T47D (cell line): ENCODE measurements at regions not wholly inside any gene's neighbourhood (a gene's known extent, or its start where the extent isn't known, plus 50 kb on each side); places are given as distances from the start of the nearest gene placed in this dataset.

ENCODE experiments used
- DNase-seq, 2 experiments: peaks; one replicate each; pipeline versions ENCODE4 v3.0.0 to v3.0.0-alpha.2; 2011 to 2012; ENCODE audit warnings: low read depth in 1 of 2, low spot score in 1 of 2
- JUND ChIP-seq: IDR thresholded peaks from 2 replicates; pipeline ENCODE4 v1.6.1; 2012; ENCODE audit warnings: low read depth
- in situ Hi-C: cut with HindIII; loops from 2 replicates; pipeline ENCODE4 v1.10.0; 2016; ENCODE audit warnings: low sequenced_read_pairs, low pct_unique_long_range_greater_than_20kb

GRCh38 chr3:103644450-103644849, 1209.6 kb downstream of the ZPLD1 start:
- in situ Hi-C loops = no loop called here
- no peak for TF ChIP-seq JUND

DNA sequence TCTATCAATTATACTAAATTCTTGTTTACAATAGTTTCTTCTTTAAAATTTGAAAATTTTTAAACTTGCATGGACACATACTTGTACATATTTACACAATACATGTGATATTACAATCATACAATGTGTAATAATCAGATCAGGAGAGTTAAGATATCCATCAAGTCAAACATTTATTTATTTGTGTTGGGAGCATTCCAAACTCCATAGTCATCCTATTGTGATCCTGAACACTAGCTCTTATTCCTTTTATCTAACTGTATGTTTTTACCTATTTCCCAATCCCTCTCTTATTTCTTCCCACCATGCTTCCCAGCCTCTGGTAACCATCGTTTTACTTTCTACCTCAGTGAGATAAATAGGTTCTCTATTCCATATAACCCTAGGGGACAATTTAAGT, 1219.2 kb downstream of the ZPLD1 start:
- TF ChIP-seq JUND = no peak
- in situ Hi-C loops = no loop called here
- peak in 1 of 2 experiments; percentile 3 for DNase-seq

More at GRCh38 chr3:103644450-103644849, 1209.6 kb downstream of the ZPLD1 start:
- DNase-seq = no peak

DNA sequence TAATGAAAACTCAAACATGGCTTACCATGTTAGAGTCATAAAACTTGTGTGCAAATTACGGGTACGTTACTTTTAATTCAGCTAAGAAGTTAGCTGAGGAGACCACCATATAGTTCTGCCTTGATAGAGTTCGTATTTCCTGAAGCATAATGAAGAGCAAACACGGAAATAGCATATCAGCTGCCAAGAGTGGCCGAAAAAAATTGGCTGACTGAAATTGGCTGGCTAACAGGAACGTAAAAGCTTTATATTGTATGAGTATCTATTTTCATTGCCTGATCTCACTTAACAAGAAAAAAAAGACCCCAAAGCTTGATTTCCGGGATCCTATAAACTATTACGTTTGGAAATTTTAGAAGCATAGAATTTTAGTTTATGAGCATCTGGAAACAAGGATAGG, 1222.9 kb downstream of the ZPLD1 start:
- DNase-seq = no peak
- in situ Hi-C loops = no loop called here
- no peak for TF ChIP-seq JUND

DNA sequence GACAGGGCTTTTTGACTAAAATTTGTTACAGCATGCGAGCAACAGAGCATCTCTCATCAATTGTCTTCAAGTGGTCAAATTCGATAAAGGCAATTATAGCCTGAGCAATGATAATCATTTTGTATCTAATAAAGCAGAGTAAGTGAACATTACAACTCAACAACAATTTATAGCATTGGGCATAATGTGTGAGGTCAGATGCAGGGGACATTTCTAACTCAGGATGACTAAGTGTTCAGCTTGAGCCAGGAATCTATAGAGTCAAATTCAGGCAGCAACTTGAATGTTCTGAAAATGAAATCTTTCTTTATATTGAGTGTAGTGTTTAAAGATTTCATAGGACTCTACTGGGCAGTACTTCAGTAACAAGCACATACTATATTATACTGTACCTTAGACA, 1226.0 kb downstream of the ZPLD1 start:
- no peak for TF ChIP-seq JUND
- DNase-seq = no peak
- in situ Hi-C loops = no loop called here

- TF ChIP-seq JUND = no peak
- DNase-seq = no peak
- in situ Hi-C loops = no loop called here
Observed at GRCh38 chr3:103662591-103662990, 1227.8 kb downstream of the ZPLD1 start.

GRCh38 chr3:103672346-103672745, 1237.5 kb downstream of the ZPLD1 start:
- in situ Hi-C loops = no loop called here
- no peak for TF ChIP-seq JUND
- DNase-seq = no peak

DNA sequence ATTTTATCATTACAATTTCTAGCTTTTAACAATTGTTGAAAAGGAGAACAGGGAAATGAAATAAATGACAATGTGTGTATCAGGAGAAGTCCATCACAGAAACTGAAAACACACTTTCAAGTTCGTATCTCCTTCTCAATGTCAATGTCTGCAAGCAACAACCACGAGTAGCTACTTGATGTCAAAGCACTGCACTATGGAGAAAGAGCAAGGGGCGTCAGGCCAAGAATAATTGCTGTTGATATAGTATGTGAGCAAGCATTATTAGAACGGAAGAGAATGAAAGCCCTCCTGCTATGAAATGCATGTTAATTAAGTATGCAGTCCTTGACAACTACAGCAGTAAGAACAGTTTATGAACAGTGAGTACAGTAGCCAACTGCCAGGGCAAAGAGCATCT, 1250.1 kb downstream of the ZPLD1 start:
- no peak for DNase-seq

GRCh38 chr3:103685939-103686338, 1251.1 kb downstream of the ZPLD1 start:
- DNase-seq = no peak
- TF ChIP-seq JUND = no peak
- in situ Hi-C loops = no loop called here

More for the DNA sequence above, 1250.1 kb downstream of the ZPLD1 start:
- in situ Hi-C loops = no loop called here
- TF ChIP-seq JUND = no peak

- in situ Hi-C loops = no loop called here
- no peak for TF ChIP-seq JUND
- peak in 1 of 2 experiments; percentile 65 for DNase-seq
Observed at GRCh38 chr3:103690536-103690935, 1255.7 kb downstream of the ZPLD1 start.

- TF ChIP-seq JUND = no peak
- in situ Hi-C loops = no loop called here
- no peak for DNase-seq
Observed at GRCh38 chr3:103693831-103694230, 1259.0 kb downstream of the ZPLD1 start.

DNA sequence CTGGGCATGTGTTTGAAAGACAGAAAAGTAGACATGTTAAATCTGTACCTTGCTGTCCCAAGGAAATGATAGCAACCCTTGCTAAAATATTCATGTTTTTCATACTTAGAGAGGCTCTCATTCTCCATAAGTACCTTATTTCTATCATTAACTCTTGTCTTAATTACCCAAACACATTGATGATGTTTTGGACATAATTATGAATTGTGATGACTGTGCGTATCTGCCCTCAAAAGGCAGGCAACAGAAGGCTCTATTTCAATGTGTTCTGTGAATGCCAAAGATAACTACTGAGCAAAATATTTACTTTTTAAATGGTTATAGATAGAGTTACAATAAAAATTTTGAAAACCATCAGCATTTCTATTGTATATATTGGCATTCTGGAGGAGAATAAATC, 1263.8 kb downstream of the ZPLD1 start:
- DNase-seq = no peak
- in situ Hi-C loops = no loop called here
- no peak for TF ChIP-seq JUND

GRCh38 chr3:103699228-103699627, 1264.4 kb downstream of the ZPLD1 start:
- in situ Hi-C loops = no loop called here
- TF ChIP-seq JUND = no peak
- DNase-seq = no peak

- no peak for TF ChIP-seq JUND
- in situ Hi-C loops = no loop called here
- no peak for DNase-seq
Observed at GRCh38 chr3:103705641-103706040, 1270.8 kb downstream of the ZPLD1 start.

GRCh38 chr3:103706671-103707070, 1271.9 kb downstream of the ZPLD1 start:
- no peak for TF ChIP-seq JUND
- no peak for DNase-seq
- in situ Hi-C loops = no loop called here
